ENCODE measurements at regions not wholly inside any gene's neighbourhood (a gene's known extent, or its start where the extent isn't known, plus 50 kb on each side); places are given as distances from the start of the nearest gene placed in this dataset.

- no peak for ATAC-seq (ENCODE audit: insufficient number of reproducible peaks, low FRiP score, low read depth)
- Histone ChIP-seq H3K27me3 (replicated peaks; ENCODE audit: insufficient read depth) (no peaks in the 10 kb centered on the region), H3K9me3 (no peaks in the 10 kb centered on the region), H3K4me1 (ENCODE audit: control insufficient read depth in 1 of 2, low read depth in 2 of 2) (no peaks in the 10 kb centered on the region), H3K4me3 (no peak overlapping the region), H3K36me3 (no peaks in the 10 kb centered on the region), H3K27ac (no peak overlapping the region)
- DNase-seq (ENCODE audit: low spot score), result no peak
- TF ChIP-seq CTCF (IDR thresholded peaks at IDR 0.05), result no peak
These were observed 77.9 kb downstream of the TMEM30B start for GRCh38 chr14:61203081-61203753.

- no peaks in the 10 kb centered on the region for H3K9me3 ChIP-seq
- DNase-seq (ENCODE audit: low spot score), result no peak
- H3K4me1 ChIP-seq (ENCODE audit: control insufficient read depth in 1 of 2, low read depth in 2 of 2), result no peaks in the 10 kb centered on the region
- H3K27ac ChIP-seq, result no peak overlapping the region
- H3K4me3 ChIP-seq, result no peak overlapping the region
- no peak for TF ChIP-seq CTCF (IDR thresholded peaks at IDR 0.05)
- no peak for ATAC-seq (ENCODE audit: insufficient number of reproducible peaks, low FRiP score, low read depth)
- no peaks in the 10 kb centered on the region for H3K27me3 ChIP-seq (replicated peaks; ENCODE audit: insufficient read depth)
- H3K36me3 ChIP-seq, result no peaks in the 10 kb centered on the region
These were observed 79.0 kb downstream of the TMEM30B start for GRCh38 chr14:61202124-61202523.

- DNase-seq (ENCODE audit: low spot score) (no peak), ATAC-seq (ENCODE audit: insufficient number of reproducible peaks, low FRiP score, low read depth) (no peak)
- H3K36me3 ChIP-seq, result no peaks in the 10 kb centered on the region
- no peak overlapping the region for H3K4me3 ChIP-seq
- no peaks in the 10 kb centered on the region for H3K9me3 ChIP-seq
- no peak for TF ChIP-seq CTCF (IDR thresholded peaks at IDR 0.05)
- H3K27me3 ChIP-seq (replicated peaks; ENCODE audit: insufficient read depth), result no peaks in the 10 kb centered on the region
- H3K27ac ChIP-seq, result no peak overlapping the region
- no peaks in the 10 kb centered on the region for H3K4me1 ChIP-seq (ENCODE audit: control insufficient read depth in 1 of 2, low read depth in 2 of 2)
These were observed 80.0 kb downstream of the TMEM30B start for GRCh38 chr14:61201171-61201570.

GRCh38 chr14:61197416-61197815 is 83.7 kb downstream of the TMEM30B start:
- no peak for TF ChIP-seq CTCF (IDR thresholded peaks at IDR 0.05)
- no peaks in the 10 kb centered on the region for H3K27me3 ChIP-seq (replicated peaks; ENCODE audit: insufficient read depth)
- H3K4me3 ChIP-seq, result no peak overlapping the region
- H3K9me3 ChIP-seq, result no peaks in the 10 kb centered on the region
- no peak overlapping the region for H3K27ac ChIP-seq
- no peaks in the 10 kb centered on the region for H3K4me1 ChIP-seq (ENCODE audit: control insufficient read depth in 1 of 2, low read depth in 2 of 2)
- DNase-seq (ENCODE audit: low spot score), result no peak
- no peaks in the 10 kb centered on the region for H3K36me3 ChIP-seq
- no peak for ATAC-seq (ENCODE audit: insufficient number of reproducible peaks, low FRiP score, low read depth)

- Histone ChIP-seq H3K27ac (no peak overlapping the region), H3K27me3 (replicated peaks; ENCODE audit: insufficient read depth) (no peaks in the 10 kb centered on the region), H3K4me3 (no peak overlapping the region), H3K4me1 (ENCODE audit: control insufficient read depth in 1 of 2, low read depth in 2 of 2) (no peaks in the 10 kb centered on the region), H3K9me3 (no peaks in the 10 kb centered on the region), H3K36me3 (no peaks in the 10 kb centered on the region)
- ATAC-seq (ENCODE audit: insufficient number of reproducible peaks, low FRiP score, low read depth) (no peak), DNase-seq (ENCODE audit: low spot score) (no peak)
- no peak for TF ChIP-seq CTCF (IDR thresholded peaks at IDR 0.05)
These were observed 84.3 kb downstream of the TMEM30B start for GRCh38 chr14:61196792-61197191.

Data from thoracic aorta (tissue), 2 donors.